HEK293 (cell line): ENCODE measurements at regions not wholly inside any gene's neighbourhood (a gene's known extent, or its start where the extent isn't known, plus 50 kb on each side); places are given as distances from the start of the nearest gene placed in this dataset.

Experiments used
- CTCF ChIA-PET: fragments of 350-600 bp; formaldehyde crosslinking; extraction: SDS; loops from one replicate; lab custom pipeline; 2021; ENCODE audit warnings: antibody characterized with exemption; lab: Yijun Ruan, JAX
- POLR2A ChIA-PET: fragments of 300-600 bp; formaldehyde crosslinking; extraction: SDS; loops from one replicate; lab custom pipeline; 2020; ENCODE audit warnings: antibody characterized with exemption, inconsistent platforms; lab: Yijun Ruan, JAX
- H3K27ac ChIP-seq: fragments of 200-500 bp; sonication (Bioruptor generic); 2 replicates; pipeline ENCODE4 v1.5.1; 2014; ENCODE audit warnings: low read depth, low read length, control low read depth, inconsistent platforms; ENCODE audit errors: extremely low read depth
- H3K36me3 ChIP-seq, 2 experiments: fragments of 200-500 bp in 1 of 2; sonication (Bioruptor generic) in 1 of 2; 1 replicate in 1 of 2; 2 replicates in 1 of 2; pipeline ENCODE4 v1.5.1; 2014 to 2017; ENCODE audit warnings: inconsistent platforms in 2 of 2, low read length in 2 of 2; ENCODE audit not compliant: control insufficient read depth in 2 of 2, insufficient read depth in 1 of 2
- H3K4me1 ChIP-seq: fragments of 200-500 bp; sonication (Bioruptor generic); 2 replicates; pipeline ENCODE4 v1.5.1; 2014; ENCODE audit warnings: mild to moderate bottlenecking, low read length, inconsistent platforms; ENCODE audit not compliant: control insufficient read depth, insufficient read depth
- H3K4me3 ChIP-seq: 2 replicates; pipeline ENCODE4 v1.5.1; 2011; ENCODE audit warnings: low read depth, mild to moderate bottlenecking, control low read depth, low read length, moderate library complexity
- H3K9me3 ChIP-seq: fragments of 200-500 bp; sonication (Bioruptor generic); 2 replicates; pipeline ENCODE4 v1.5.1; 2014; ENCODE audit warnings: low read depth, low read length, inconsistent platforms; ENCODE audit not compliant: control insufficient read depth, insufficient read depth
- ATF2 ChIP-seq: fragments of 450-650 bp; formaldehyde crosslinking; IDR thresholded peaks from 2 replicates; pipeline ENCODE4 v1.5.1; 2016; ENCODE audit warnings: missing biosample characterization, missing genetic modification characterization, low read depth
- BCL11B ChIP-seq: fragments of 450-650 bp; formaldehyde crosslinking; IDR thresholded peaks from 2 replicates; pipeline ENCODE4 v1.5.1; 2016; ENCODE audit warnings: low read depth, missing biosample characterization, missing genetic modification characterization
- FEZF1 ChIP-seq: fragments of 450-650 bp; formaldehyde crosslinking; IDR thresholded peaks from 2 replicates; pipeline ENCODE4 v1.5.1; 2016; ENCODE audit warnings: missing biosample characterization, missing genetic modification characterization
- GLIS2 ChIP-seq: fragments of 450-650 bp; formaldehyde crosslinking; IDR thresholded peaks from 2 replicates; pipeline ENCODE4 v1.5.1; 2016; ENCODE audit warnings: missing biosample characterization, missing genetic modification characterization
- HOXC10 ChIP-seq: sonication (generic); formaldehyde crosslinking; IDR thresholded peaks from 2 replicates; pipeline ENCODE4 v1.8.1; 2023; ENCODE audit warnings: mild to moderate bottlenecking, missing genetic modification reagents
- MZF1 ChIP-seq: fragments of 450-650 bp; formaldehyde crosslinking; IDR thresholded peaks from 2 replicates; pipeline ENCODE4 v1.5.1; 2017; ENCODE audit warnings: missing biosample characterization, missing genetic modification characterization, borderline replicate concordance
- OVOL3 ChIP-seq: fragments of 450-650 bp; formaldehyde crosslinking; IDR thresholded peaks from 2 replicates; pipeline ENCODE4 v1.5.1; 2016; ENCODE audit warnings: missing biosample characterization, missing genetic modification characterization
- SP3 ChIP-seq: fragments of 450-650 bp; formaldehyde crosslinking; IDR thresholded peaks from 2 replicates; pipeline ENCODE4 v1.5.1; 2016; ENCODE audit warnings: missing biosample characterization, missing genetic modification characterization
- SP7 ChIP-seq: fragments of 450-650 bp; formaldehyde crosslinking; IDR thresholded peaks from 2 replicates; pipeline ENCODE4 v1.5.1; 2016; ENCODE audit warnings: missing biosample characterization, missing genetic modification characterization
- TCF7L2 ChIP-seq: IDR thresholded peaks from 2 replicates; pipeline ENCODE4 v1.6.1; 2011; ENCODE audit warnings: low read depth, mild to moderate bottlenecking, inconsistent platforms, low read length, moderate library complexity, borderline replicate concordance
- TRIM28 ChIP-seq: IDR thresholded peaks from 2 replicates; pipeline ENCODE4 v1.6.1; 2011; ENCODE audit warnings: low read length, control low read depth, borderline replicate concordance
- YY1 ChIP-seq: fragments of 450-650 bp; formaldehyde crosslinking; IDR thresholded peaks from 2 replicates; pipeline ENCODE4 v1.5.1; 2018; ENCODE audit warnings: missing biosample characterization, missing genetic modification characterization
- YY2 ChIP-seq: fragments of 450-650 bp; formaldehyde crosslinking; IDR thresholded peaks from 2 replicates; pipeline ENCODE4 v1.5.1; 2016; ENCODE audit warnings: missing biosample characterization, missing genetic modification characterization
- ZBTB20 ChIP-seq: fragments of 450-650 bp; formaldehyde crosslinking; IDR thresholded peaks from 2 replicates; pipeline ENCODE4 v1.5.1; 2016; ENCODE audit warnings: missing biosample characterization, missing genetic modification characterization
- ZNF10 ChIP-seq: fragments of 450-650 bp; formaldehyde crosslinking; IDR thresholded peaks from 2 replicates; pipeline ENCODE4 v1.5.1; 2017; ENCODE audit warnings: missing biosample characterization, missing genetic modification characterization
- ZNF37A ChIP-seq: fragments of 450-650 bp; IDR thresholded peaks from 2 replicates; pipeline ENCODE4 v1.5.1; 2018; ENCODE audit warnings: missing biosample characterization, missing genetic modification characterization
- ZNF423 ChIP-seq: fragments of 450-650 bp; formaldehyde crosslinking; IDR thresholded peaks from 2 replicates; pipeline ENCODE4 v1.5.1; 2016; ENCODE audit warnings: missing biosample characterization, missing genetic modification characterization
- ZNF544 ChIP-seq: fragments of 450-650 bp; formaldehyde crosslinking; IDR thresholded peaks from 2 replicates; pipeline ENCODE4 v1.5.0; 2017; ENCODE audit warnings: missing biosample characterization, missing genetic modification characterization
- ZNF571 ChIP-seq: fragments of 450-650 bp; formaldehyde crosslinking; IDR thresholded peaks from 2 replicates; pipeline ENCODE4 v1.5.0; 2017; ENCODE audit warnings: missing biosample characterization, missing genetic modification characterization
- ZNF600 ChIP-seq: fragments of 450-650 bp; formaldehyde crosslinking; IDR thresholded peaks from 2 replicates; pipeline ENCODE4 v1.5.1; 2016; ENCODE audit warnings: missing biosample characterization, missing genetic modification characterization
- ZNF664 ChIP-seq: fragments of 450-650 bp; formaldehyde crosslinking; IDR thresholded peaks from 2 replicates; pipeline ENCODE4 v1.5.1; 2016; ENCODE audit warnings: missing biosample characterization, missing genetic modification characterization
- ZXDB ChIP-seq: fragments of 450-650 bp; formaldehyde crosslinking; IDR thresholded peaks from 2 replicates; pipeline ENCODE4 v1.5.1; 2016; ENCODE audit warnings: missing biosample characterization, missing genetic modification characterization
- TF ChIP-seq, protein P1 (sequence below): fragments of 450-650 bp; formaldehyde crosslinking; IDR thresholded peaks from 2 replicates; pipeline ENCODE4 v1.5.1; 2016; ENCODE audit warnings: missing biosample characterization, missing genetic modification characterization
- TF ChIP-seq, protein P2 (sequence below): fragments of 450-650 bp; formaldehyde crosslinking; IDR thresholded peaks from 2 replicates; pipeline ENCODE4 v1.5.0; 2017; ENCODE audit warnings: missing biosample characterization, missing genetic modification characterization, borderline replicate concordance
- TF ChIP-seq, protein P3 (sequence below): fragments of 450-650 bp; formaldehyde crosslinking; IDR thresholded peaks from 2 replicates; pipeline ENCODE4 v1.5.1; 2016; ENCODE audit warnings: missing biosample characterization, missing genetic modification characterization

- Histone ChIP-seq H3K4me1 (peaks cover 30% of the 10 kb centered on the region), H3K4me3 (no peak overlapping the region), H3K9me3 (no peaks in the 10 kb centered on the region), H3K27ac (peak overlapping the region; percentile 39; the same call in 1 of the 2 replicates), H3K36me3 (peaks cover 0 to 8% of the 10 kb centered on the region in 2 experiments; a peak in 1 of 3 replicates)
- ChIA-PET POLR2A (no interaction called here), CTCF (interaction anchor here (0.7 to 1.3 kb wide), 2 partner anchors 20 to 579 kb away, joined by 3 read pairs; no protein-coding TSS in a partner anchor)
- peak; percentile 36 for TF ChIP-seq FEZF1
- TF ChIP-seq ZNF423 (tag by site-specific recombination) = 0 out of 2 replicates have a peak, but pooled peaks have one; percentile 29
- TF ChIP-seq TRIM28 = 0 out of 2 replicates have a peak, but pooled peaks have one; percentile 19
- no peak for TF ChIP-seq BCL11B (tag by site-specific recombination)
- 0 out of 2 replicates have a peak, but pooled peaks have one; percentile 25 for TF ChIP-seq ZXDB
- TF ChIP-seq, protein P1, sequence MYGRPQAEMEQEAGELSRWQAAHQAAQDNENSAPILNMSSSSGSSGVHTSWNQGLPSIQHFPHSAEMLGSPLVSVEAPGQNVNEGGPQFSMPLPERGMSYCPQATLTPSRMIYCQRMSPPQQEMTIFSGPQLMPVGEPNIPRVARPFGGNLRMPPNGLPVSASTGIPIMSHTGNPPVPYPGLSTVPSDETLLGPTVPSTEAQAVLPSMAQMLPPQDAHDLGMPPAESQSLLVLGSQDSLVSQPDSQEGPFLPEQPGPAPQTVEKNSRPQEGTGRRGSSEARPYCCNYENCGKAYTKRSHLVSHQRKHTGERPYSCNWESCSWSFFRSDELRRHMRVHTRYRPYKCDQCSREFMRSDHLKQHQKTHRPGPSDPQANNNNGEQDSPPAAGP (tag by site-specific recombination) = 0 out of 2 replicates have a peak, but pooled peaks have one; percentile 49
- TF ChIP-seq TCF7L2 = peak; percentile 69; the same call in 1 of the 2 replicates
- no peak for TF ChIP-seq SP3 (tag by site-specific recombination)
These were observed 202.5 kb downstream of the GLI2 start for GRCh38 chr2:120938045-120938771.

- H3K4me1 ChIP-seq = peaks cover 26% of the 10 kb centered on the region
- peaks cover 0 to 8% of the 10 kb centered on the region in 2 experiments; a peak in 1 of 3 replicates for H3K36me3 ChIP-seq
- POLR2A ChIA-PET = no interaction called here
- TF ChIP-seq ATF2 (tag by site-specific recombination) = peak; percentile 40; the same call in 1 of the 2 replicates
- TF ChIP-seq, protein P2, sequence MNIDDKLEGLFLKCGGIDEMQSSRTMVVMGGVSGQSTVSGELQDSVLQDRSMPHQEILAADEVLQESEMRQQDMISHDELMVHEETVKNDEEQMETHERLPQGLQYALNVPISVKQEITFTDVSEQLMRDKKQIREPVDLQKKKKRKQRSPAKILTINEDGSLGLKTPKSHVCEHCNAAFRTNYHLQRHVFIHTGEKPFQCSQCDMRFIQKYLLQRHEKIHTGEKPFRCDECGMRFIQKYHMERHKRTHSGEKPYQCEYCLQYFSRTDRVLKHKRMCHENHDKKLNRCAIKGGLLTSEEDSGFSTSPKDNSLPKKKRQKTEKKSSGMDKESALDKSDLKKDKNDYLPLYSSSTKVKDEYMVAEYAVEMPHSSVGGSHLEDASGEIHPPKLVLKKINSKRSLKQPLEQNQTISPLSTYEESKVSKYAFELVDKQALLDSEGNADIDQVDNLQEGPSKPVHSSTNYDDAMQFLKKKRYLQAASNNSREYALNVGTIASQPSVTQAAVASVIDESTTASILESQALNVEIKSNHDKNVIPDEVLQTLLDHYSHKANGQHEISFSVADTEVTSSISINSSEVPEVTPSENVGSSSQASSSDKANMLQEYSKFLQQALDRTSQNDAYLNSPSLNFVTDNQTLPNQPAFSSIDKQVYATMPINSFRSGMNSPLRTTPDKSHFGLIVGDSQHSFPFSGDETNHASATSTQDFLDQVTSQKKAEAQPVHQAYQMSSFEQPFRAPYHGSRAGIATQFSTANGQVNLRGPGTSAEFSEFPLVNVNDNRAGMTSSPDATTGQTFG (tag by site-specific recombination) = no peak
- TF ChIP-seq, all 188 proteins: peak for 1
- Histone ChIP-seq H3K27ac (no peak overlapping the region), H3K9me3 (no peaks in the 10 kb centered on the region), H3K4me3 (no peak overlapping the region)
- CTCF ChIA-PET = interaction anchor here (0.5 kb wide), 1 partner anchor 19 kb away, joined by 3 read pairs; no protein-coding TSS in a partner anchor
These were observed 204.1 kb downstream of the GLI2 start for GRCh38 chr2:120939595-120940318.

- Histone ChIP-seq H3K4me1 (peaks cover 21% of the 10 kb centered on the region), H3K36me3 (peaks cover 0 to 8% of the 10 kb centered on the region in 2 experiments; a peak in 1 of 3 replicates), H3K9me3 (no peaks in the 10 kb centered on the region), H3K27ac (no peak overlapping the region), H3K4me3 (no peak overlapping the region)
- ChIA-PET POLR2A (no interaction called here), CTCF (interaction anchor here (0.5 to 0.6 kb wide), 2 partner anchors 18 to 459 kb away, joined by 3 read pairs; no protein-coding TSS in a partner anchor)
- TF ChIP-seq ZNF37A (no peak), ZNF600 (tag by site-specific recombination) (no peak), ZNF10 (no peak), YY2 (no peak), ZNF544 (tag by site-specific recombination) (no peak), ZNF571 (tag by site-specific recombination) (no peak), SP7 (tag by site-specific recombination) (no peak), ZBTB20 (tag by site-specific recombination) (no peak), OVOL3 (tag by site-specific recombination) (no peak), YY1 (tag by site-specific recombination) (no peak), ZNF664 (no peak), HOXC10 (CRISPR knock-in tag) (no peak), GLIS2 (no peak), MZF1 (no peak)
- TF ChIP-seq, protein P3, sequence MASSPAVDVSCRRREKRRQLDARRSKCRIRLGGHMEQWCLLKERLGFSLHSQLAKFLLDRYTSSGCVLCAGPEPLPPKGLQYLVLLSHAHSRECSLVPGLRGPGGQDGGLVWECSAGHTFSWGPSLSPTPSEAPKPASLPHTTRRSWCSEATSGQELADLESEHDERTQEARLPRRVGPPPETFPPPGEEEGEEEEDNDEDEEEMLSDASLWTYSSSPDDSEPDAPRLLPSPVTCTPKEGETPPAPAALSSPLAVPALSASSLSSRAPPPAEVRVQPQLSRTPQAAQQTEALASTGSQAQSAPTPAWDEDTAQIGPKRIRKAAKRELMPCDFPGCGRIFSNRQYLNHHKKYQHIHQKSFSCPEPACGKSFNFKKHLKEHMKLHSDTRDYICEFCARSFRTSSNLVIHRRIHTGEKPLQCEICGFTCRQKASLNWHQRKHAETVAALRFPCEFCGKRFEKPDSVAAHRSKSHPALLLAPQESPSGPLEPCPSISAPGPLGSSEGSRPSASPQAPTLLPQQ (tag by site-specific recombination) = no peak
These were observed 204.6 kb downstream of the GLI2 start for GRCh38 chr2:120940319-120940696.
